HG03571 (cell line): ENCODE measurements at regions not wholly inside any gene's neighbourhood (a gene's known extent, or its start where the extent isn't known, plus 50 kb on each side); places are given as distances from the start of the nearest gene placed in this dataset.
"Not testable (repeated sequence)": the region's sequence is repeated elsewhere in the genome, so short reads cannot be mapped to it uniquely, and the experiment has no call there.

Experiments used
- ATAC-seq: cut with Tn5 transposase; IDR thresholded peaks from one replicate; pipeline ENCODE4 v1.9.1; 2021; ENCODE audit not compliant: unreplicated experiment

GRCh38 chr14:54010981-54011380, 54.4 kb upstream of the BMP4 start:
- ATAC-seq, result no peak

GRCh38 chr14:54023027-54023426, 66.4 kb upstream of the BMP4 start:
- ATAC-seq, result no peak

DNA sequence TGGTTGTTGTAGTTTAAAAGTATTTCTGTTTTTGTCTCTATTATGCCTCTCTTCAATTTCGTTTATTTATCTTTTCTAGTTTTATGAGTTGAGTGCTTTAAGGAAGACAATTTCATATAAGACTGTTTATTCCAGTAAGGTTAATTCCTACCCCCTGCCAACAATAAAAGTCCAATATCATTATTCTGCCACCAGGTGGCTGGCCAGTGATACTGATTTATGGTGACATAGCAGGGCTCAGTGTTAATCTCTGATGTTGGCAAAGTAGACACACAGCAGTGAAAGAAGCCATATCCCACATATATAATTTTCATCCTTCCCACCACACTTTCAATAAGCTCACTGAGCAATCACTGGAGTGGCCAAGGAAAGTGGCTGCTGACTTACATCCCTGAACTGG, 69.0 kb upstream of the BMP4 start:
- ATAC-seq, result no peak

- ATAC-seq, result no peak
Observed at GRCh38 chr14:54026671-54027070, 70.0 kb upstream of the BMP4 start.

DNA sequence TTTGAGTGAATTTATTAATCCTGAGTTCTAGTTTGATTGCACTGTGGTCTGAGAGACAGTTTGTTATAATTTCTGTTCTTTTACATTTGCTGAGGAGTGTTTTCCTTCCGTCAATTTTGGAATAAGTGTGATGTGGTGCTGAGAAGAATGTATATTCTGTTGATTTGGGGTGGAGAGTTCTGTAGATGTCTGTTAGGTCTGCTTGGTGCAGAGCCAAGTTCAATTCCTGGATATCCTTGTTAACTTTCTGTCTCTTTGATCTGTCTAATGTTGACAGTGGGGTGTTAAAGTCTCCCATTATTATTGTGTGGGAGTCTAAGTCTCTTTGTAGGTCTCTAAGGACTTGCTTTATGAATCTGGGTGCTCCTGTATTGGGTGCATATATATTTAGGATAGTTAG, 74.4 kb upstream of the BMP4 start:
- ATAC-seq, result not testable (repeated sequence)

- ATAC-seq, result not testable (repeated sequence)
Observed at GRCh38 chr14:54033285-54033684, 76.7 kb upstream of the BMP4 start.

- ATAC-seq, result no peak
Observed at GRCh38 chr14:54038724-54039123, 82.1 kb upstream of the BMP4 start.

DNA sequence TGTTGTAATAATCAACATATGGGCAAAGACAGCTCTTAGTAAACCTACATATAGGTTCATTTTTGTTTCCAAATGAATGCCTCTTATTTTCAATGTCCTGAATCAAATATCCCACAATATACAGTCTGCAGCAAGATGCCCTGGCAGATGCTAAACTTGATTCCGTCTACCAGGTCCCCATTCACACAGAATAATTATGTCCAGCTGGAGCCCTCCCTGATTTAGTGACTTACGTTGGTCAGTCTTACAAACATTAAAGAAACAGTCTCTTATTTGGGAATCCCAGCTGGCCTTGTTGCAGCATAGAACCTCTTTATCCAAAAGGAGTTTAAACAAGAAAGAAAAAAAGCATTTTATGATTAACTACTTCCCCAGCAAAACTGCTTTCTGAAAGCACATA, 82.7 kb upstream of the BMP4 start:
- no peak for ATAC-seq

- ATAC-seq, result no peak
Observed at GRCh38 chr14:54040846-54041245, 84.2 kb upstream of the BMP4 start.

DNA sequence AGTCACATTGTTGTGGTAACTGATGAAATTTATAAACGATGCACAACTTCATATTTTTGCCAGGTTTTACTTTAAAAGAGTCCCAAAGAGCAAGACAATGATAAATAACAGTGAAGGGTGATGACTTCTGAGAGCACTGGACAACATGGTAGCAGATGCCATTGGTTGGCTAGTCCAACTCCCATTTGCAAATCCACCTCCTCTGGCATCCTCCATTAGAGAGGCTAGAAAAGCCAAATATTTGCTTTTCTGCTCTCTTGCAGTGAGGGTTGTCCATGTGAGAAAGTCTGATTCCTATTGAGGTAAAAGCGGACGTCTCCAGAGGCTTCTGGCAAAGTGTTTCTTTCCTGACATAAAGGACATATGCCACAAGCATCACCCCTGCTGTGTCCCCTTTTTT, 89.6 kb upstream of the BMP4 start:
- no peak for ATAC-seq

GRCh38 chr14:54047645-54048308, 91.2 kb upstream of the BMP4 start:
- ATAC-seq, result no peak

- no peak for ATAC-seq
Observed at GRCh38 chr14:54048311-54048710, 91.7 kb upstream of the BMP4 start.

DNA sequence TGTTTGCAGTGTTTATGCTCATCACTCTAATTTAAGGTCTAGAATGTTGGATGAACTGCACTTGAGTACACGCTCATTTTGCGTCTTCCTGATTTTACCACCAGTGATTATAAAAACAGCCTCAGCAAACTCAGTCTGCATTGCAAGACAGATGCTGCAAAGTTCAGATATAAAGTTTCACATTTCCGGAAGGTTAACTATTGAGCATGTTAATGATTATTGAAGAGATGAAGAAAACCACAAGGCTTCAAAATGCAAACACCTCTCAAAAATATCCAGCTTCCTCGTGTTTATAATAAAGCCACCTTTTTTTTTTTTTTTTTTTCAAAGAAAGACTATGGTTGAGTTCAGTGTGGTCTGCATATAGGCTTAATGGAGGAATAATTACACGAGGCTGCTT, 92.1 kb upstream of the BMP4 start:
- ATAC-seq, result no peak

GRCh38 chr14:54050759-54051158, 94.1 kb upstream of the BMP4 start:
- no peak for ATAC-seq

- ATAC-seq, result no peak
Observed at GRCh38 chr14:54052696-54053385, 96.2 kb upstream of the BMP4 start.

- no peak for ATAC-seq
Observed at GRCh38 chr14:54053386-54053745, 96.7 kb upstream of the BMP4 start.

DNA sequence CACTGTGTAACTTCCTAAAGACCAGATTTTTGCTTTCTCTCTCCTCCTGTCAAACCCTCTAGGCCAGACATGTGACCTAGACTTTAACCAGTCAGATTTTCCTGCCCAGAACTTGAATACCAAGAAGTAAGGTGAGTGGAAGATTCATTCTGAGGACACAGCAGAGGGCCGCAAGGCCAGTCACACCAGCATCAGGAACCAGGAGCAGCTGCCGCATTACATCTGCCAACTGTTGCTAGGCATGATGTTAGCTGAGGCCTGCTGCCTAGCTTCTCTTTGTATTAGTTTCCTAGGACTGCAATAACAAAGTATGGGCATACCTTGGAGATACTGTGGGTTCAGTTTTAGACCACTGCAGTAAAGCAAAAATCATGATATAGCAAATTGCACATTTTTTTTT, 101.9 kb upstream of the BMP4 start:
- no peak for ATAC-seq

- ATAC-seq, result no peak
Observed at GRCh38 chr14:54083549-54084239, 127.1 kb upstream of the BMP4 start.

DNA sequence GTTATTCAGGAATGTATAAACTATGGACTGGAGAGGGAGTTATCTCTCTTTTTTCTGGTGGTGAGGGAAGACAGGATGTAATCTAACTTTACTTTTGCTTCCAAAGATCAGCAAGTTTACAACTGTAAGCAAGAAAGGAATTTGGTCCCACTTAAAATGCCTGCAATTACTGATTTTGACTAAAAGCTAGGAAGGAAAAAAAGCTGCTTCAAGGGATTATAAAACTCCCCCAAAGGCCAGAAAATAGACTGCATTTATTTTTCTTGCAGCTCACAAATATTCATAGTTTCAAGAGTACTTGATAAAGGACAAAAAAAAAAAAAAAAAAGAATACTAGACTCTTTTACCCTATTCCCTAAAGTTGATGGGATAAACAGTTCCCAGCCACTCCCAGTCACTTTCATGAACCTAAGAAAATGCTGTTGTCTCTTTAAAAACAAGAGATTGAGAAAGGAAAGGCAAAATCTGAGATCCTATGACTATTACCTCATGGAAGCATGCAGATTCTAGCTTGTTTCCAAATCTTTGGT, 128.7 kb upstream of the BMP4 start:
- no peak for ATAC-seq

DNA sequence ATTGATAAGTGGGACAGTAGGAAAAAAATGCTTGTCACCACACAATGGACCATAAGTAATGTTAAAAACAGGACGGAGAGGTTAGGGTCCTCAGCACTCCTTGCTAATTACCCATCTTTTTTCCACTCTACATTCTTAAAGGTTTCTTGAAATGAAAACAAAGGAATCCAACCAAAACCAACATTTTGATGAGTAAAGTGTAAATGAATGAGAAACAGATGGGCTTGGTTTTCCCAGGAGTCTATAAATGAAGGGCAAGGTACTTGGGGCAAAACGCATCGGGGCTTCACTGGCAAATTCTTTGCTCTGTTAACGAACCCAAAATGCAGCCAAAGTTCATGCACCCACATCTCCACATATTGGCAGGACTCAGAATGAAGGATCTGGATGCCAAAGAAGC, 129.2 kb upstream of the BMP4 start:
- ATAC-seq, result no peak

DNA sequence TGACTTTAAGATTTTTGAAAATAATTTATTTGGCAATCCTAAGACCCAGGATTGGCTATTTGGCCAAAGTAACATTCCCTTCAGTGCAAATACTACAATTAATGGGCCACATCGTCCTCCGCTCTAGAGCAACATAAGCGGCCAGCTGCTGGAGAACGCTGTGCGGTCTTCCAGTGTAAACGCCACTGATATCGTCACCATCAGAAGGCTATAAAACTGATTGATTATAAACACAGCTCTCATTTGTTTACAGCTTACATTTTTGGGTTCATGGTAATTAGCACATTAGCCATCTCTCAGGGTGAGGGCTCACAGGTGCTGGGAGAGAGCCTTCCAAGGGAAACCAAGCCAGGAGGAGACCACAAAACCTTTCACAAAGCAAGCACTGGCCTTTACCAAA, 130.1 kb upstream of the BMP4 start:
- ATAC-seq, result no peak

DNA sequence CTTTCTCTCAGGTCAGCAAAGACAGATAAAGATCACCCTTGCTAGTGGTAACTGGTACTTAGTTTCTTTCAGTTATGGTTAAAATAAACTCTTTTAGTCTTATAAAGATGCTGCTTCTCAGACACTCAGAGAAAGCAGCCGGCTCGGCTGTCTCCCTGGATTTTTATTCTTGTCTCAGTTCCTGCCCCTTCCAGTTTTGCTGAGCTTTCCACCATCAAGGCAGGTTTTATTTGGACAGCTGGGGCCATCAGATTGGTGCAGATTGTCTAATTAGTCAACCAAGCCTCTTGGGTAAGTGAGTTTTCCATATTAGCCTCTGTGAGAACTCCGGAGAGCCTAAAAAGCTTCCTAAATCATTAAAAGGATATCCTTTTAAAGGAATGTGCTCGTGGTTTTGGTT, 130.8 kb upstream of the BMP4 start:
- no peak for ATAC-seq
